OCI-LY3 (cell line): ENCODE measurements at regions not wholly inside any gene's neighbourhood (a gene's known extent, or its start where the extent isn't known, plus 50 kb on each side); places are given as distances from the start of the nearest gene placed in this dataset.

ENCODE experiments used
- H2AFZ ChIP-seq: fragments of 200-600, 300-600 bp; shearing (Covaris generic); 2 replicates; pipeline ENCODE4 v1.6.0; 2014; ENCODE audit warnings: antibody characterized with exemption, low read depth, low read length
- H3K27ac ChIP-seq: fragments of 200-600, 300-600 bp; sonication (generic); 2 replicates; pipeline ENCODE4 v1.5.1; 2014; ENCODE audit warnings: mild to moderate bottlenecking, low read length, moderate library complexity, mixed read lengths
- H3K27me3 ChIP-seq: fragments of 200-600, 300-600 bp; sonication (generic); 2 replicates; pipeline ENCODE4 v1.6.1; 2014; ENCODE audit warnings: low read depth, low read length, mixed read lengths
- H3K36me3 ChIP-seq: fragments of 200-600, 300-600 bp; sonication (generic); replicated peaks from 2 replicates; pipeline ENCODE3; 2014; ENCODE audit warnings: low read depth, low read length, mixed read lengths
- H3K4me1 ChIP-seq: fragments of 300-600, 200-600 bp; sonication (generic); 2 replicates; pipeline ENCODE4 v1.6.1; 2014; ENCODE audit warnings: low read length, mixed read lengths
- H3K4me2 ChIP-seq: fragments of 200-600, 300-600 bp; sonication (generic); 2 replicates; pipeline ENCODE4 v1.6.1; 2014; ENCODE audit warnings: low read length, mixed read lengths
- H3K4me3 ChIP-seq: fragments of 300-600, 200-600 bp; sonication (generic); 2 replicates; pipeline ENCODE4 v1.5.1; 2014; ENCODE audit warnings: antibody characterized with exemption, mild to moderate bottlenecking, low read length, moderate library complexity
- H3K79me2 ChIP-seq: fragments of 300-600, 200-600 bp; shearing (Covaris generic); 2 replicates; pipeline ENCODE4 v1.6.1; 2014; ENCODE audit warnings: mild to moderate bottlenecking, low read length, mixed read lengths
- H3K9ac ChIP-seq: fragments of 300-600, 200-600 bp; shearing (Covaris generic); 2 replicates; pipeline ENCODE4 v1.6.0; 2014; ENCODE audit warnings: mild to moderate bottlenecking, low read length, moderate library complexity
- H3K9me3 ChIP-seq: fragments of 200-600, 300-600 bp; shearing (Covaris generic); 2 replicates; pipeline ENCODE4 v1.6.1; 2014; ENCODE audit warnings: low read length, mixed read lengths; ENCODE audit not compliant: insufficient read depth
- H4K20me1 ChIP-seq: fragments of 200-600, 300-600 bp; sonication (generic); 2 replicates; pipeline ENCODE4 v1.6.1; 2016; ENCODE audit warnings: low read length, mixed read lengths; ENCODE audit not compliant: insufficient read depth
- CTCF ChIP-seq: fragments of 200-600, 300-600 bp; sonication (generic); IDR thresholded peaks from 2 replicates; pipeline ENCODE4 v1.5.1; 2014; ENCODE audit warnings: antibody characterized with exemption, low read length, low read depth
- EZH2phosphoT487 ChIP-seq: fragments of 200-600 bp; shearing (Covaris generic); IDR thresholded peaks from 2 replicates; pipeline ENCODE4 v1.6.1; 2018; ENCODE audit warnings: antibody characterized with exemption, mixed run types, low read depth

- no peaks in the 10 kb centered on the region for H3K9me3 ChIP-seq
- no peak overlapping the region for H3K4me3 ChIP-seq
- H3K4me1 ChIP-seq = no peaks in the 10 kb centered on the region
- H3K79me2 ChIP-seq = no peaks in the 10 kb centered on the region
- H3K27ac ChIP-seq = no peak overlapping the region
- H3K27me3 ChIP-seq = peaks cover 12% of the 10 kb centered on the region
- H3K4me2 ChIP-seq = no peak overlapping the region
- H4K20me1 ChIP-seq = no peaks in the 10 kb centered on the region
- H2AFZ ChIP-seq = no peak overlapping the region
- no peak overlapping the region for H3K9ac ChIP-seq
- H3K36me3 ChIP-seq = no peaks in the 10 kb centered on the region
- TF ChIP-seq CTCF (no peak), EZH2phosphoT487 (no peak)
Observed at GRCh38 chr9:20184541-20184940, 395.7 kb upstream of the SLC24A2 start.

GRCh38 chr9:20178679-20179078 is 389.8 kb upstream of the SLC24A2 start:
- no peaks in the 10 kb centered on the region for H3K9me3 ChIP-seq
- no peaks in the 10 kb centered on the region for H4K20me1 ChIP-seq
- no peak overlapping the region for H3K27ac ChIP-seq
- TF ChIP-seq EZH2phosphoT487 (no peak), CTCF (no peak)
- H2AFZ ChIP-seq = no peak overlapping the region
- H3K4me3 ChIP-seq = no peak overlapping the region
- no peaks in the 10 kb centered on the region for H3K4me1 ChIP-seq
- H3K4me2 ChIP-seq = no peak overlapping the region
- H3K9ac ChIP-seq = no peak overlapping the region
- H3K27me3 ChIP-seq = peaks cover 4% of the 10 kb centered on the region; the same call in 1 of the 2 replicates
- H3K79me2 ChIP-seq = no peaks in the 10 kb centered on the region
- no peaks in the 10 kb centered on the region for H3K36me3 ChIP-seq

GRCh38 chr9:20178197-20178596 is 389.4 kb upstream of the SLC24A2 start:
- H3K36me3 ChIP-seq = no peaks in the 10 kb centered on the region
- no peak overlapping the region for H3K4me3 ChIP-seq
- no peak overlapping the region for H3K27ac ChIP-seq
- H3K9ac ChIP-seq = no peak overlapping the region
- H2AFZ ChIP-seq = no peak overlapping the region
- no peak overlapping the region for H3K4me2 ChIP-seq
- H3K79me2 ChIP-seq = no peaks in the 10 kb centered on the region
- no peaks in the 10 kb centered on the region for H3K9me3 ChIP-seq
- TF ChIP-seq CTCF (no peak), EZH2phosphoT487 (no peak)
- no peaks in the 10 kb centered on the region for H3K4me1 ChIP-seq
- no peaks in the 10 kb centered on the region for H4K20me1 ChIP-seq
- H3K27me3 ChIP-seq = no peaks in the 10 kb centered on the region; the same call in 1 of the 2 replicates

- Histone ChIP-seq H3K9me3 (no peaks in the 10 kb centered on the region), H3K9ac (no peak overlapping the region), H3K36me3 (no peaks in the 10 kb centered on the region), H3K27ac (no peak overlapping the region), H3K4me2 (no peak overlapping the region), H3K27me3 (no peaks in the 10 kb centered on the region), H4K20me1 (no peaks in the 10 kb centered on the region), H3K4me3 (no peak overlapping the region), H3K79me2 (no peaks in the 10 kb centered on the region), H3K4me1 (no peaks in the 10 kb centered on the region), H2AFZ (no peak overlapping the region)
- TF ChIP-seq CTCF (no peak), EZH2phosphoT487 (no peak)
Observed at GRCh38 chr9:20170122-20170521, 381.3 kb upstream of the SLC24A2 start.
